ENCODE measurements at regions not wholly inside any gene's neighbourhood (a gene's known extent, or its start where the extent isn't known, plus 50 kb on each side); places are given as distances from the start of the nearest gene placed in this dataset.

- Histone ChIP-seq H3K4me2 (ENCODE audit: low read length) (no peak overlapping the region), H3K36me3 (replicated peaks; ENCODE audit: low read depth, low read length) (no peaks in the 10 kb centered on the region), H3K79me2 (ENCODE audit: low read length) (no peaks in the 10 kb centered on the region), H3K9ac (ENCODE audit: low read length) (no peak overlapping the region), H3K27ac (ENCODE audit: low read length) (no peak overlapping the region), H3K9me3 (ENCODE audit: insufficient read depth, low read length) (no peaks in the 10 kb centered on the region), H2AFZ (ENCODE audit: low read depth, low read length) (no peak overlapping the region), H3K27me3 (ENCODE audit: low read depth, low read length) (no peaks in the 10 kb centered on the region), H3K4me3 (ENCODE audit: low read length) (no peak overlapping the region), H3K4me1 (ENCODE audit: low read length) (no peaks in the 10 kb centered on the region), H4K20me1 (ENCODE audit: insufficient read depth, low read length) (no peaks in the 10 kb centered on the region)
- TF ChIP-seq CTCF (IDR thresholded peaks at IDR 0.05; ENCODE audit: low read depth, low read length), result no peak
- no peak for TF ChIP-seq EZH2phosphoT487 (IDR thresholded peaks at IDR 0.05; ENCODE audit: low read depth)
These were observed 212.3 kb upstream of the IRX4 start for GRCh38 chr5:2095011-2095410.

DNA sequence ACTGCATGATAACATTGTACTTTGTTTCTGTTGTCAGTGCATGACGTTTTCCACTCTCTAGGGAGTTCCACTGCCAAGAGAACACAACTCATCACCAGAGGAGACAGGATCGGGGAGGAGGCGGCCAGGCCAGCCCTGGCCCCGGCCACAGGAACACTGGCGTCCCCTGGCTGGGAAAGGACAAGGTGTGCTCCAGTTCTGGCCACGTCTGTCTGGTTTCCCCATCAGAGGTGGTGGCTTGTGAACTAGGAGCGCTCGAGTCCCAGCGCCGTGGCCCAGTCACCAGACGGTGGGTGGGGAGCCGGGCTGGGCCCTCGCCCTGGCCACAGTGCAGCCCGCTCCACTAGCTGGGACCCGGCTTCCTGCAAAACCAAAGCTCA, 211.9 kb upstream of the IRX4 start:
- TF ChIP-seq EZH2phosphoT487 (IDR thresholded peaks at IDR 0.05; ENCODE audit: low read depth) (no peak), CTCF (IDR thresholded peaks at IDR 0.05; ENCODE audit: low read depth, low read length) (no peak)
- no peaks in the 10 kb centered on the region for H3K9me3 ChIP-seq (ENCODE audit: insufficient read depth, low read length)
- no peak overlapping the region for H3K27ac ChIP-seq (ENCODE audit: low read length)
- no peaks in the 10 kb centered on the region for H3K79me2 ChIP-seq (ENCODE audit: low read length)
- H3K36me3 ChIP-seq (replicated peaks; ENCODE audit: low read depth, low read length), result no peaks in the 10 kb centered on the region
- no peaks in the 10 kb centered on the region for H4K20me1 ChIP-seq (ENCODE audit: insufficient read depth, low read length)
- H3K4me3 ChIP-seq (ENCODE audit: low read length), result no peak overlapping the region
- no peak overlapping the region for H2AFZ ChIP-seq (ENCODE audit: low read depth, low read length)
- no peak overlapping the region for H3K4me2 ChIP-seq (ENCODE audit: low read length)
- H3K9ac ChIP-seq (ENCODE audit: low read length), result no peak overlapping the region
- no peaks in the 10 kb centered on the region for H3K4me1 ChIP-seq (ENCODE audit: low read length)
- no peaks in the 10 kb centered on the region for H3K27me3 ChIP-seq (ENCODE audit: low read depth, low read length)

- no peak overlapping the region for H2AFZ ChIP-seq (ENCODE audit: low read depth, low read length)
These were observed 211.3 kb upstream of the IRX4 start for GRCh38 chr5:2093859-2094615.

DNA sequence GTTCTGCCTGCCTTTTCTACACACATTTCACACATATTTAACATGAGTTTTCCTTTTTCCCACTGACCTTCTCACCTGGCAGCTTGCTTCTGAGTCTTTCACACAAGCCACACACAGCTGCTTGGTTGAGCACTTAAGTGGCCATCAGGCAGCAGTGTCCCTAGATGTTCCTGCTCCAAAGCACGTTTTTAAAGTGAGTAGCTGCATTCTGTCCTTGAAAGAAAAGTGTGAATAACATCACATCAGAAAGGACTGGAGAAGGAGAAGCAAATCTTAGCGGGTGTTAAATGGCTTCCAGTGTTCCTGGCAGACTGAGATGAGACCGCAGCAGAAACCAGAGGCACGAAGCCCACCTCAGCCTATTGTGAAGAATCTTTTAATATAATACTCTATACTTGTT, 209.2 kb upstream of the IRX4 start:
- no peaks in the 10 kb centered on the region for H3K79me2 ChIP-seq (ENCODE audit: low read length)
- H3K36me3 ChIP-seq (replicated peaks; ENCODE audit: low read depth, low read length), result no peaks in the 10 kb centered on the region
- no peaks in the 10 kb centered on the region for H3K27me3 ChIP-seq (ENCODE audit: low read depth, low read length)
- no peak overlapping the region for H3K27ac ChIP-seq (ENCODE audit: low read length)
- no peak overlapping the region for H3K4me2 ChIP-seq (ENCODE audit: low read length)
- no peak overlapping the region for H3K4me3 ChIP-seq (ENCODE audit: low read length)
- H3K4me1 ChIP-seq (ENCODE audit: low read length), result no peaks in the 10 kb centered on the region
- H3K9me3 ChIP-seq (ENCODE audit: insufficient read depth, low read length), result no peaks in the 10 kb centered on the region
- no peak overlapping the region for H2AFZ ChIP-seq (ENCODE audit: low read depth, low read length)
- no peak overlapping the region for H3K9ac ChIP-seq (ENCODE audit: low read length)
- TF ChIP-seq EZH2phosphoT487 (IDR thresholded peaks at IDR 0.05; ENCODE audit: low read depth), result no peak
- TF ChIP-seq CTCF (IDR thresholded peaks at IDR 0.05; ENCODE audit: low read depth, low read length), result no peak
- H4K20me1 ChIP-seq (ENCODE audit: insufficient read depth, low read length), result no peaks in the 10 kb centered on the region

More at GRCh38 chr5:2093859-2094615, 211.3 kb upstream of the IRX4 start:
- Histone ChIP-seq H3K36me3 (replicated peaks; ENCODE audit: low read depth, low read length) (no peaks in the 10 kb centered on the region), H3K4me3 (ENCODE audit: low read length) (no peak overlapping the region), H3K27ac (ENCODE audit: low read length) (no peak overlapping the region), H3K79me2 (ENCODE audit: low read length) (no peaks in the 10 kb centered on the region), H3K27me3 (ENCODE audit: low read depth, low read length) (no peaks in the 10 kb centered on the region), H3K9me3 (ENCODE audit: insufficient read depth, low read length) (no peaks in the 10 kb centered on the region), H4K20me1 (ENCODE audit: insufficient read depth, low read length) (no peaks in the 10 kb centered on the region), H3K9ac (ENCODE audit: low read length) (no peak overlapping the region), H3K4me1 (ENCODE audit: low read length) (no peaks in the 10 kb centered on the region), H3K4me2 (ENCODE audit: low read length) (no peak overlapping the region)
- TF ChIP-seq EZH2phosphoT487 (IDR thresholded peaks at IDR 0.05; ENCODE audit: low read depth) (no peak), CTCF (IDR thresholded peaks at IDR 0.05; ENCODE audit: low read depth, low read length) (no peak)

Data from OCI-LY3 (cell line).